IMR-90 (cell line): ENCODE measurements at regions not wholly inside any gene's neighbourhood (a gene's known extent, or its start where the extent isn't known, plus 50 kb on each side); places are given as distances from the start of the nearest gene placed in this dataset.

Experiments
- ATAC-seq: fragments of 200-7000 bp; cut with Tn5 transposase; 2 replicates; pipeline ENCODE4 v1.9.1; 2020; ENCODE audit warnings: low read depth, mild to moderate bottlenecking, moderate library complexity
- BruUV-seq: library from RNA; stranded (reverse); fragments of 400-500 nt; replicated peaks from 2 replicates; lab custom pipeline; 2021; lab: Mats Ljungman, UMichigan
- CTCF ChIA-PET: fragments of 300-600 bp; formaldehyde crosslinking; extraction: SDS; loops from one replicate; lab custom pipeline; 2021; ENCODE audit warnings: antibody characterized with exemption; lab: Yijun Ruan, JAX
- POLR2A ChIA-PET: fragments of 300-600 bp; sonication (Branson Sonifier 250); formaldehyde crosslinking; loops from one replicate; lab custom pipeline; 2022; ENCODE audit warnings: antibody characterized with exemption; ENCODE audit not compliant: unreplicated experiment; lab: Charles Lee
- DNase-seq: peaks from one replicate; pipeline ENCODE4 v3.0.0; 2013
- H2AFZ ChIP-seq: replicated peaks from 2 replicates; pipeline ENCODE3; 2013; ENCODE audit warnings: low read length, mild to moderate bottlenecking; ENCODE audit not compliant: poor library complexity
- H2AK5ac ChIP-seq: 2 replicates; pipeline ENCODE4 v1.6.1; 2013; ENCODE audit warnings: low read depth, low read length, inconsistent platforms
- H2AK9ac ChIP-seq: replicated peaks from 2 replicates; pipeline ENCODE3; 2013; ENCODE audit warnings: mild to moderate bottlenecking, low read depth, low read length, moderate library complexity; ENCODE audit not compliant: poor library complexity
- H2BK120ac ChIP-seq: 2 replicates; pipeline ENCODE4 v1.6.1; 2013; ENCODE audit warnings: low read depth, low read length, inconsistent platforms
- H2BK15ac ChIP-seq: 3 replicates; pipeline ENCODE4 v1.6.1; 2013; ENCODE audit warnings: low read depth, low read length, inconsistent platforms
- H2BK20ac ChIP-seq: 2 replicates; pipeline ENCODE4 v1.6.1; 2013; ENCODE audit warnings: low read depth, mild to moderate bottlenecking, inconsistent platforms, low read length, moderate library complexity
- H2BK5ac ChIP-seq: 2 replicates; pipeline ENCODE4 v1.6.1; 2013; ENCODE audit warnings: mild to moderate bottlenecking, low read depth, low read length, inconsistent platforms; ENCODE audit not compliant: poor library complexity, severe bottlenecking
- H3K14ac ChIP-seq: replicated peaks from 2 replicates; pipeline ENCODE4 v1.6.1; 2013; ENCODE audit warnings: low read depth, low read length, inconsistent platforms
- H3K18ac ChIP-seq: 2 replicates; pipeline ENCODE4 v1.6.1; 2013; ENCODE audit warnings: low read depth, low read length, control low read depth
- H3K23ac ChIP-seq: 2 replicates; pipeline ENCODE4 v1.6.1; 2013; ENCODE audit warnings: low read depth, low read length, inconsistent platforms
- H3K27ac ChIP-seq: 2 replicates; pipeline ENCODE4 v1.5.1; 2013; ENCODE audit warnings: mild to moderate bottlenecking, control low read depth, low read length; ENCODE audit not compliant: insufficient read depth
- H3K27me3 ChIP-seq: 2 replicates; pipeline ENCODE4 v1.6.1; 2013; ENCODE audit warnings: low read length; ENCODE audit not compliant: control insufficient read depth, insufficient read depth
- H3K36me3 ChIP-seq: 2 replicates; pipeline ENCODE4 v1.6.1; 2013; ENCODE audit warnings: low read length, mixed read lengths; ENCODE audit not compliant: control insufficient read depth, insufficient read depth
- H3K4ac ChIP-seq: 2 replicates; pipeline ENCODE4 v1.6.1; 2013; ENCODE audit warnings: low read depth, low read length, inconsistent platforms
- H3K4me1 ChIP-seq: 2 replicates; pipeline ENCODE4 v1.6.1; 2013; ENCODE audit warnings: low read length, mixed read lengths; ENCODE audit not compliant: control insufficient read depth, insufficient read depth
- H3K4me2 ChIP-seq: 2 replicates; pipeline ENCODE4 v1.6.1; 2013; ENCODE audit warnings: low read depth, mild to moderate bottlenecking, control low read depth, low read length, moderate library complexity
- H3K4me3 ChIP-seq: 2 replicates; pipeline ENCODE4 v1.5.1; 2013; ENCODE audit warnings: low read depth, mild to moderate bottlenecking, control low read depth, low read length, moderate library complexity; ENCODE audit not compliant: insufficient read depth
- H3K56ac ChIP-seq: 2 replicates; pipeline ENCODE4 v1.6.1; 2013; ENCODE audit warnings: low read length, inconsistent platforms; ENCODE audit not compliant: insufficient read depth; ENCODE audit errors: extremely low read depth
- H3K79me1 ChIP-seq, 2 experiments: 2 replicates each; pipeline ENCODE4 v1.6.1; 2013; ENCODE audit warnings: low read length in 2 of 2, inconsistent platforms in 1 of 2, low read depth in 1 of 2
- H3K9ac ChIP-seq: 2 replicates; pipeline ENCODE4 v1.6.1; 2013; ENCODE audit warnings: low read depth, low read length, control low read depth
- H3K9me1 ChIP-seq: 2 replicates; pipeline ENCODE4 v1.6.1; 2013; ENCODE audit warnings: low read length, inconsistent platforms; ENCODE audit not compliant: insufficient read depth
- H3K9me3 ChIP-seq: 2 replicates; pipeline ENCODE4 v1.6.1; 2013; ENCODE audit warnings: low read length; ENCODE audit not compliant: control insufficient read depth, insufficient read depth
- H4K20me1 ChIP-seq: 2 replicates; pipeline ENCODE4 v1.6.1; 2013; ENCODE audit warnings: low read length, inconsistent platforms; ENCODE audit not compliant: insufficient read depth
- H4K5ac ChIP-seq: 2 replicates; pipeline ENCODE4 v1.6.1; 2013; ENCODE audit warnings: mild to moderate bottlenecking, low read depth, low read length, control low read depth
- H4K8ac ChIP-seq, 2 experiments: 2 replicates each; pipeline ENCODE4 v1.6.1; 2013; ENCODE audit warnings: low read depth in 2 of 2, low read length in 2 of 2, control low read depth in 1 of 2, inconsistent platforms in 1 of 2
- H4K91ac ChIP-seq: 2 replicates; pipeline ENCODE4 v1.6.1; 2013; ENCODE audit warnings: low read depth, low read length, inconsistent platforms; ENCODE audit not compliant: insufficient read depth
- BHLHE40 ChIP-seq: fragments of 150-350 bp; IDR thresholded peaks from 2 replicates; pipeline ENCODE4 v1.6.1; 2016; ENCODE audit warnings: mild to moderate bottlenecking, low read depth, low read length
- CEBPB ChIP-seq: IDR thresholded peaks from 2 replicates; pipeline ENCODE4 v1.6.1; 2012; ENCODE audit warnings: low read depth, low read length, improper control_type of control experiment
- CHD1 ChIP-seq: IDR thresholded peaks from 2 replicates; pipeline ENCODE4 v1.6.1; 2012; ENCODE audit warnings: low read depth, low read length, improper control_type of control experiment
- FOS ChIP-seq: fragments of 150-350 bp; IDR thresholded peaks from 2 replicates; pipeline ENCODE4 v1.6.1; 2016; ENCODE audit warnings: low read depth, low read length
- MAFK ChIP-seq: IDR thresholded peaks from 2 replicates; pipeline ENCODE4 v1.6.1; 2012; ENCODE audit warnings: low read depth, low read length, improper control_type of control experiment
- MXI1 ChIP-seq: IDR thresholded peaks from 2 replicates; pipeline ENCODE4 v1.6.1; 2012; ENCODE audit warnings: low read depth, mild to moderate bottlenecking, low read length, moderate library complexity, borderline replicate concordance
- NFE2L2 ChIP-seq: fragments of 150-350 bp; IDR thresholded peaks from 2 replicates; pipeline ENCODE4 v1.6.1; 2016; ENCODE audit warnings: low read depth, mild to moderate bottlenecking, low read length
- RAD21 ChIP-seq: IDR thresholded peaks from 2 replicates; pipeline ENCODE4 v1.6.1; 2012; ENCODE audit warnings: low read length, improper control_type of control experiment
- RCOR1 ChIP-seq: IDR thresholded peaks from 2 replicates; pipeline ENCODE4 v1.6.1; 2012; ENCODE audit warnings: mild to moderate bottlenecking, low read length, improper control_type of control experiment; ENCODE audit not compliant: insufficient replicate concordance
- RFX5 ChIP-seq: IDR thresholded peaks from 2 replicates; pipeline ENCODE4 v1.8.0; 2012; ENCODE audit warnings: low read depth, mild to moderate bottlenecking, low read length, moderate library complexity
- SMC3 ChIP-seq: fragments of 150-350 bp; IDR thresholded peaks from 2 replicates; pipeline ENCODE4 v1.6.1; 2016; ENCODE audit warnings: low read depth, mild to moderate bottlenecking, antibody characterized with exemption, low read length, moderate library complexity
- WGBS, 2 experiments: methylation state at CpG; one replicate each; pipeline versions ENCODE4 v1.1.5 to v1.1.7; 2013; ENCODE audit warnings: missing lambda C conversion rate in 2 of 2; ENCODE audit not compliant: insufficient read length in 1 of 2; ENCODE audit errors: extremely low coverage in 2 of 2; 5-methylcytosine and 5-hydroxymethylcytosine counted together
- dilution Hi-C: fragments of 300-500 bp; cut with HindIII; formaldehyde crosslinking; loops from one replicate; pipeline ENCODE4 v1.14.3; 2018; ENCODE audit warnings: low sequenced_read_pairs; ENCODE audit not compliant: unreplicated experiment
- in situ Hi-C: fragments of 300-500 bp; cut with MboI; formaldehyde crosslinking; loops from 3 replicates; pipeline ENCODE4 v1.14.3; 2019; ENCODE audit warnings: low sequenced_read_pairs, inconsistent platforms, mixed read lengths
- intact Hi-C: fragments of 100-400 bp; cut with micrococcal nuclease; formaldehyde crosslinking; loops from 2 replicates; pipeline ENCODE4 v1.10.0; 2022
- TF ChIP-seq, protein P1 (sequence below): fragments of 150-350 bp; IDR thresholded peaks from 2 replicates; pipeline ENCODE4 v1.6.1; 2017; ENCODE audit warnings: mild to moderate bottlenecking, antibody characterized with exemption, low read length, low read depth
- TF ChIP-seq, protein P2 (sequence below): fragments of 150-350 bp; IDR thresholded peaks from 2 replicates; pipeline ENCODE4 v1.6.1; 2016; ENCODE audit warnings: low read depth, mild to moderate bottlenecking, low read length, moderate library complexity, borderline replicate concordance
- TF ChIP-seq, protein P3 (sequence below): conservative IDR thresholded peaks from 2 replicates; pipeline ENCODE4 v1.5.1; 2012; ENCODE audit warnings: mild to moderate bottlenecking, low read depth, low read length, improper control_type of control experiment

DNA sequence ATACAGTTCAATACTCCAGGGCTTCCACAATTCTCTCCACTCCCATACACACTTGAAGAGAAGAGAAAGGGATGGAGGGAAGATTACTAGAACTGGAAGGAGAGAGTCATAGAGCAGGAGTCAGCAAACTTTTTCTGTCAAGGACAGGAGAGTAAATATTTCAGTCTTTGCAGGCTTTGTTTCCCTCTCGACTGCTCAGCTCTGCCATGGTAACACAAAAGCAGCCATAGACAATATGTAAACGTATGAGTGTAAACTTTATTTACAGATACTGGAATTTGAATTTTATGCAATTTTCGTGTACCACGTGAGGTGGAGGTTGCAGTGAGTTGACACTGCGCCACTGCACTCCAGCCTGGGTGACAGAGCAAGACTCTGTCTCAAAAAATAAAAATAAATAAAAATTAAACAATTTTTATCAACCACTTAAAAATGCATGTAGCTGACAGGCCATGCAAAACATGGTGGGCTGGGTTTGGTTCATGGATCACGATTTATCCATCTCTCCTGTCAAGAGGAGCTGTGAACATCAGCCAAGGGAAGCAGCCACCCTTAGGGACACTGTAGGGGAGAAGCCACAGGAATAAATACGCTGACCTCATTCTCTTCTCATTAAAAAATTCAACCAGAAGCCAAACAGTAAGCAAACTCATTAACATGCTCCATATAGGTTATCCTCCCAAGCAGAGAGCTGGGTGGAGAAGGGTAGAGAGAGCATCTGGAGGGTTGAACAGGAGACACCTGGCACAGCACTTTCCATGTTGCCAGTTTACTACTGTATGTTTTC is 266.4 kb upstream of the FN1 start:
- H3K9me3 ChIP-seq: no peaks in the 10 kb centered on the region

More for the DNA sequence above, 266.4 kb upstream of the FN1 start:
- peak overlapping the region; percentile 65 for H4K91ac ChIP-seq
- peak overlapping the region; percentile 78 for H2BK120ac ChIP-seq
- no peaks in the 10 kb centered on the region for H4K20me1 ChIP-seq
- ATAC-seq (no peak), DNase-seq (no peak)
- peak overlapping the region; percentile 47 to 80 for H4K8ac ChIP-seq
- peak overlapping the region; percentile 73; the same call in 1 of the 2 replicates for H3K18ac ChIP-seq
- no peak overlapping the region for H3K56ac ChIP-seq
- dilution Hi-C loops: no loop called here
- peak overlapping the region; percentile 24 for H2BK5ac ChIP-seq
- no peaks in the 10 kb centered on the region for H3K79me1 ChIP-seq
- H4K5ac ChIP-seq: peak overlapping the region; percentile 75; the same call in 1 of the 2 replicates
- H3K36me3 ChIP-seq: no peaks in the 10 kb centered on the region
- intact Hi-C loops: loop anchor here (5.0 kb wide), 1 partner anchor 90 kb away; no protein-coding TSS in a partner anchor
- no peaks in the 10 kb centered on the region for H3K27me3 ChIP-seq
- no peak overlapping the region for H3K9ac ChIP-seq
- peak overlapping the region; percentile 7; the same call in 1 of the 2 replicates for H3K23ac ChIP-seq
- no peak overlapping the region for H2AK9ac ChIP-seq
- H3K4me1 ChIP-seq: peaks cover 9% of the 10 kb centered on the region
- peak overlapping the region; percentile 72 for H2BK20ac ChIP-seq
- WGBS, 2 experiments: no CpG with 5 or more reads among the region's 7 CpGs
- H3K4me2 ChIP-seq: no peak overlapping the region
- in situ Hi-C loops: no loop called here
- CTCF ChIA-PET: interaction anchor here (0.7 to 1.4 kb wide), 2 partner anchors 9 to 44 kb away, joined by 3 to 4 read pairs; no protein-coding TSS in a partner anchor
- TF ChIP-seq, protein P1, sequence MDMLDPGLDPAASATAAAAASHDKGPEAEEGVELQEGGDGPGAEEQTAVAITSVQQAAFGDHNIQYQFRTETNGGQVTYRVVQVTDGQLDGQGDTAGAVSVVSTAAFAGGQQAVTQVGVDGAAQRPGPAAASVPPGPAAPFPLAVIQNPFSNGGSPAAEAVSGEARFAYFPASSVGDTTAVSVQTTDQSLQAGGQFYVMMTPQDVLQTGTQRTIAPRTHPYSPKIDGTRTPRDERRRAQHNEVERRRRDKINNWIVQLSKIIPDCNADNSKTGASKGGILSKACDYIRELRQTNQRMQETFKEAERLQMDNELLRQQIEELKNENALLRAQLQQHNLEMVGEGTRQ: no peak
- TF ChIP-seq CEBPB (no peak), FOS (no peak), RAD21 (no peak), BHLHE40 (no peak), MXI1 (no peak), RCOR1 (no peak), NFE2L2 (no peak), CHD1 (no peak), RFX5 (no peak), MAFK (no peak), SMC3 (no peak)
- TF ChIP-seq, protein P2, sequence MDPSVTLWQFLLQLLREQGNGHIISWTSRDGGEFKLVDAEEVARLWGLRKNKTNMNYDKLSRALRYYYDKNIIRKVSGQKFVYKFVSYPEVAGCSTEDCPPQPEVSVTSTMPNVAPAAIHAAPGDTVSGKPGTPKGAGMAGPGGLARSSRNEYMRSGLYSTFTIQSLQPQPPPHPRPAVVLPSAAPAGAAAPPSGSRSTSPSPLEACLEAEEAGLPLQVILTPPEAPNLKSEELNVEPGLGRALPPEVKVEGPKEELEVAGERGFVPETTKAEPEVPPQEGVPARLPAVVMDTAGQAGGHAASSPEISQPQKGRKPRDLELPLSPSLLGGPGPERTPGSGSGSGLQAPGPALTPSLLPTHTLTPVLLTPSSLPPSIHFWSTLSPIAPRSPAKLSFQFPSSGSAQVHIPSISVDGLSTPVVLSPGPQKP: no peak
- TF ChIP-seq, protein P3, sequence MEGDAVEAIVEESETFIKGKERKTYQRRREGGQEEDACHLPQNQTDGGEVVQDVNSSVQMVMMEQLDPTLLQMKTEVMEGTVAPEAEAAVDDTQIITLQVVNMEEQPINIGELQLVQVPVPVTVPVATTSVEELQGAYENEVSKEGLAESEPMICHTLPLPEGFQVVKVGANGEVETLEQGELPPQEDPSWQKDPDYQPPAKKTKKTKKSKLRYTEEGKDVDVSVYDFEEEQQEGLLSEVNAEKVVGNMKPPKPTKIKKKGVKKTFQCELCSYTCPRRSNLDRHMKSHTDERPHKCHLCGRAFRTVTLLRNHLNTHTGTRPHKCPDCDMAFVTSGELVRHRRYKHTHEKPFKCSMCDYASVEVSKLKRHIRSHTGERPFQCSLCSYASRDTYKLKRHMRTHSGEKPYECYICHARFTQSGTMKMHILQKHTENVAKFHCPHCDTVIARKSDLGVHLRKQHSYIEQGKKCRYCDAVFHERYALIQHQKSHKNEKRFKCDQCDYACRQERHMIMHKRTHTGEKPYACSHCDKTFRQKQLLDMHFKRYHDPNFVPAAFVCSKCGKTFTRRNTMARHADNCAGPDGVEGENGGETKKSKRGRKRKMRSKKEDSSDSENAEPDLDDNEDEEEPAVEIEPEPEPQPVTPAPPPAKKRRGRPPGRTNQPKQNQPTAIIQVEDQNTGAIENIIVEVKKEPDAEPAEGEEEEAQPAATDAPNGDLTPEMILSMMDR: no peak
- BruUV-seq: no TSS peak
- H2AFZ ChIP-seq: no peak overlapping the region
- no peak overlapping the region for H3K4me3 ChIP-seq
- peak overlapping the region; percentile 80; the same call in 2 of the 3 replicates for H2BK15ac ChIP-seq
- H3K4ac ChIP-seq: peak overlapping the region; percentile 65
- H2AK5ac ChIP-seq: peak overlapping the region; percentile 81
- no peak overlapping the region for H3K27ac ChIP-seq
- peak overlapping the region; percentile 83 for H3K14ac ChIP-seq
- peaks cover 5% of the 10 kb centered on the region; the same call in 1 of the 2 replicates for H3K9me1 ChIP-seq
- POLR2A ChIA-PET: no interaction called here
